Choroid plexus epithelial cell (primary cell): ENCODE measurements at regions not wholly inside any gene's neighbourhood (a gene's known extent, or its start where the extent isn't known, plus 50 kb on each side); places are given as distances from the start of the nearest gene placed in this dataset.

Experiments
- DNase-seq: peaks from one replicate; pipeline ENCODE4 v3.0.0-alpha.2; 2010; ENCODE audit warnings: low read depth
- H3K4me3 ChIP-seq: 2 replicates; pipeline ENCODE4 v1.5.1; 2011; ENCODE audit warnings: low read depth, mild to moderate bottlenecking, control low read depth, low read length, moderate library complexity
- CTCF ChIP-seq: conservative IDR thresholded peaks from 2 replicates; pipeline ENCODE4 v1.5.1; 2011; ENCODE audit warnings: low read depth, mild to moderate bottlenecking, control low read depth, inconsistent platforms, low read length, moderate library complexity

GRCh38 chr9:82922686-82923085, 140.3 kb downstream of the RASEF start:
- TF ChIP-seq CTCF = no peak
- DNase-seq = peak; percentile 34
- H3K4me3 ChIP-seq = no peak overlapping the region

- no peak for TF ChIP-seq CTCF
- peak; percentile 55 for DNase-seq
- H3K4me3 ChIP-seq = no peak overlapping the region
These were observed 139.6 kb downstream of the RASEF start for GRCh38 chr9:82923092-82923911.

GRCh38 chr9:82923912-82924605, 138.9 kb downstream of the RASEF start:
- no peak for TF ChIP-seq CTCF
- DNase-seq = no peak
- no peak overlapping the region for H3K4me3 ChIP-seq
